Loucy (cell line): ENCODE measurements at regions not wholly inside any gene's neighbourhood (a gene's known extent, or its start where the extent isn't known, plus 50 kb on each side); places are given as distances from the start of the nearest gene placed in this dataset.

ENCODE experiments used
- H2AFZ ChIP-seq: fragments of 200-600 bp; sonication (generic); 2 replicates; pipeline ENCODE4 v1.6.0; 2016; ENCODE audit warnings: antibody characterized with exemption, mild to moderate bottlenecking, low read length, moderate library complexity
- H3F3A ChIP-seq: fragments of 200-600 bp; 2 replicates; pipeline ENCODE4 v1.6.0; 2016; ENCODE audit warnings: antibody characterized with exemption, low read depth, mild to moderate bottlenecking
- H3K27me3 ChIP-seq: fragments of 200-600 bp; sonication (generic); 2 replicates; pipeline ENCODE4 v1.6.1; 2014; ENCODE audit warnings: low read length, mild to moderate bottlenecking; ENCODE audit not compliant: insufficient read depth, poor library complexity, severe bottlenecking
- H3K36me3 ChIP-seq: fragments of 200-600 bp; sonication (generic); 2 replicates; pipeline ENCODE4 v1.6.1; 2016; ENCODE audit warnings: low read length; ENCODE audit not compliant: insufficient read depth
- H3K4me1 ChIP-seq: fragments of 200-600 bp; sonication (generic); 2 replicates; pipeline ENCODE4 v1.5.1; 2014; ENCODE audit warnings: low read length, mild to moderate bottlenecking; ENCODE audit not compliant: insufficient read depth, poor library complexity, severe bottlenecking
- H3K4me2 ChIP-seq: fragments of 200-600 bp; sonication (generic); 2 replicates; pipeline ENCODE4 v1.6.0; 2014; ENCODE audit warnings: antibody characterized with exemption, low read length, low read depth, mild to moderate bottlenecking; ENCODE audit not compliant: poor library complexity, severe bottlenecking
- H3K4me3 ChIP-seq: fragments of 200-600 bp; sonication (generic); 2 replicates; pipeline ENCODE4 v1.5.1; 2014; ENCODE audit warnings: low read length, mild to moderate bottlenecking, mixed read lengths; ENCODE audit not compliant: poor library complexity, severe bottlenecking
- H3K79me2 ChIP-seq: fragments of 200-600 bp; sonication (generic); 2 replicates; pipeline ENCODE4 v1.6.1; 2014; ENCODE audit warnings: low read length; ENCODE audit not compliant: insufficient read depth
- H3K9ac ChIP-seq: fragments of 200-600 bp; sonication (generic); 2 replicates; pipeline ENCODE4 v1.6.0; 2014; ENCODE audit warnings: mild to moderate bottlenecking, low read depth, low read length, moderate library complexity; ENCODE audit not compliant: poor library complexity, severe bottlenecking
- H3K9me2 ChIP-seq: fragments of 200-600 bp; sonication (generic); replicated peaks from 2 replicates; pipeline ENCODE4 v1.6.1; 2016; ENCODE audit warnings: low read depth, low read length, mixed read lengths
- H3K9me3 ChIP-seq: fragments of 200-600 bp; sonication (generic); 2 replicates; pipeline ENCODE4 v1.6.1; 2014; ENCODE audit warnings: mild to moderate bottlenecking, antibody characterized with exemption, low read length, low read depth; ENCODE audit not compliant: insufficient read depth
- H4K20me1 ChIP-seq: fragments of 200-600 bp; sonication (generic); 2 replicates; pipeline ENCODE4 v1.6.0; 2014; ENCODE audit warnings: antibody characterized with exemption, low read length, mild to moderate bottlenecking; ENCODE audit not compliant: insufficient read depth, poor library complexity, severe bottlenecking
- CTCF ChIP-seq: fragments of 200-600 bp; sonication (generic); conservative IDR thresholded peaks from 2 replicates; pipeline ENCODE4 v1.5.1; 2014; ENCODE audit warnings: mild to moderate bottlenecking, antibody characterized with exemption, low read length
- EZH2phosphoT487 ChIP-seq: fragments of 200-600 bp; IDR thresholded peaks from 2 replicates; pipeline ENCODE4 v1.6.1; 2018; ENCODE audit warnings: antibody characterized with exemption, mild to moderate bottlenecking, moderate library complexity, borderline replicate concordance

- Histone ChIP-seq H3K27me3 (no peaks in the 10 kb centered on the region), H4K20me1 (no peaks in the 10 kb centered on the region), H3K9me3 (no peaks in the 10 kb centered on the region), H3K9me2 (no peaks in the 10 kb centered on the region), H3F3A (no peaks in the 10 kb centered on the region), H3K4me3 (no peak overlapping the region), H3K4me2 (no peak overlapping the region), H3K36me3 (no peaks in the 10 kb centered on the region), H2AFZ (no peak overlapping the region), H3K9ac (no peak overlapping the region), H3K4me1 (peaks cover 16% of the 10 kb centered on the region), H3K79me2 (no peaks in the 10 kb centered on the region)
- no peak for TF ChIP-seq CTCF
- TF ChIP-seq EZH2phosphoT487, result no peak
Observed at GRCh38 chr9:83155733-83156132, 92.8 kb upstream of the RASEF start.

GRCh38 chr9:83154821-83155220 lies 91.9 kb upstream of the RASEF start:
- H3K27me3 ChIP-seq, result no peaks in the 10 kb centered on the region
- H3K9ac ChIP-seq, result no peak overlapping the region
- no peaks in the 10 kb centered on the region for H3K9me2 ChIP-seq
- peak overlapping the region; percentile 72 for H2AFZ ChIP-seq
- peaks cover 16% of the 10 kb centered on the region for H3K4me1 ChIP-seq
- peak overlapping the region; percentile 30 for H3K4me2 ChIP-seq
- no peaks in the 10 kb centered on the region for H3F3A ChIP-seq
- no peak overlapping the region for H3K4me3 ChIP-seq
- TF ChIP-seq CTCF, result no peak
- TF ChIP-seq EZH2phosphoT487, result no peak
- H3K79me2 ChIP-seq, result no peaks in the 10 kb centered on the region
- H3K36me3 ChIP-seq, result no peaks in the 10 kb centered on the region
- no peaks in the 10 kb centered on the region for H4K20me1 ChIP-seq
- no peaks in the 10 kb centered on the region for H3K9me3 ChIP-seq

- no peaks in the 10 kb centered on the region for H3K79me2 ChIP-seq
- no peaks in the 10 kb centered on the region for H3K9me2 ChIP-seq
- H3K9ac ChIP-seq, result no peak overlapping the region
- H3K4me2 ChIP-seq, result peak overlapping the region; percentile 30
- no peaks in the 10 kb centered on the region for H3K9me3 ChIP-seq
- H3K36me3 ChIP-seq, result no peaks in the 10 kb centered on the region
- H3K27me3 ChIP-seq, result no peaks in the 10 kb centered on the region
- peaks cover 16% of the 10 kb centered on the region for H3K4me1 ChIP-seq
- H3F3A ChIP-seq, result no peaks in the 10 kb centered on the region
- H2AFZ ChIP-seq, result peak overlapping the region; percentile 72
- H3K4me3 ChIP-seq, result no peak overlapping the region
- no peaks in the 10 kb centered on the region for H4K20me1 ChIP-seq
- TF ChIP-seq EZH2phosphoT487, result no peak
Observed at GRCh38 chr9:83154087-83154736, 91.3 kb upstream of the RASEF start.

DNA sequence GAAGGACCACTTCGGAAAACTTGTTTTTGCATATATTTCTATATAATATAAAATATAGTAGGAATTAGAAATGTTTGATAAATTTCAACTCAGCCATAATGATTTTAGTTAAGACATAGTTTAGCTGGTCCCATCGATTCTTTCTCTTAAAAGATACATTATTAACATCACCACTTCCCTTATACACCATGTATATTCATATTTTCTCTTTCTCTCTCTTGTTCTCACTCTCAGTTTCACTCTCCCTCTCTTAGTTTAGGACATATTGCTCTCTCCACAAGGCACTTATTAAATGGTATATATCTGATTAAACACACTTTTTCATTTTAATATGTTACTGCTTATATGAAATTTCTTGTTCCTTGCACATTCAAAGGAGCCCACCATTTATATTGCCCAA lies 90.1 kb upstream of the RASEF start:
- Histone ChIP-seq H3F3A (no peaks in the 10 kb centered on the region), H3K4me3 (no peak overlapping the region), H3K4me1 (peaks cover 16% of the 10 kb centered on the region), H3K4me2 (no peak overlapping the region), H3K9ac (no peak overlapping the region), H3K79me2 (no peaks in the 10 kb centered on the region), H3K27me3 (no peaks in the 10 kb centered on the region), H4K20me1 (no peaks in the 10 kb centered on the region), H2AFZ (no peak overlapping the region), H3K9me3 (no peaks in the 10 kb centered on the region), H3K9me2 (no peaks in the 10 kb centered on the region), H3K36me3 (no peaks in the 10 kb centered on the region)
- TF ChIP-seq EZH2phosphoT487, result no peak
- TF ChIP-seq CTCF, result no peak
